ENCODE measurements at regions not wholly inside any gene's neighbourhood (a gene's known extent, or its start where the extent isn't known, plus 50 kb on each side); places are given as distances from the start of the nearest gene placed in this dataset.

DNA sequence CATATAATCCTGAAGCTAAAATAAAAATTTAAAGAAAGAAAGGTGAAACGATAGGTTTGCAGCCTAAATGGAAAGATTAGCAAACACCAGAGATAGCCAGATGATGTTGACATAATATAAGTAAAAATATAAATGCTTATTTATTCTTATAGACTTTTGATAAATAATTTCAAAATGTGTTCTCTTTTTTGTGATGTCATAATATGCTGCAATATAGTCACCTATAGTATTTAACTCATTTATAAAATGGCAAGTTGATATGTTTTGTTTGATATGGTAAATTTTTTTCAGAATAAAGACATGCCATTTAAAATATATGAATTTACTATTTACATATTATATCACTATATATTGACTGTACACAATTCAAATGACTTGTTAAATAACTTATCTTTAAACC, 813.4 kb downstream of the LRFN5 start:
- no peak for DNase-seq (ENCODE audit: low read depth)

DNA sequence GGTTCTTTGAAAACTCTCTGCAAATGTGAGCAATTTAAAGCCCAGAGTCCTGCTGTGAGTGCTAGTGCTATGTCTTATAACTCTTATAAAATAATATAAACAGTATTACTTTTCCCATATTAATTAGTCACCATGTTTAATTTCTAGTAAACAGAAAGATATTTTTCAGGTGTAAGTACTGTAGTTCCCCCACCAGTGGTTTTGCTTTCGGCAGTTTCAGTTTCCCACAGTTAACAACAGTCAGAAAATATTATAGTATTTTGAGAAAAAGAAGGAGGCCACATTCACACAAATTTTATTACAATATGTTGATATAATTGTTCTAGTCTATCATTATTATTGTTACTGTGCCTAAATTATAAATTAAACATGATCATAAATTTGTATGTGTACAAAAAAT, 800.5 kb downstream of the LRFN5 start:
- no peak for DNase-seq (ENCODE audit: low read depth)

DNA sequence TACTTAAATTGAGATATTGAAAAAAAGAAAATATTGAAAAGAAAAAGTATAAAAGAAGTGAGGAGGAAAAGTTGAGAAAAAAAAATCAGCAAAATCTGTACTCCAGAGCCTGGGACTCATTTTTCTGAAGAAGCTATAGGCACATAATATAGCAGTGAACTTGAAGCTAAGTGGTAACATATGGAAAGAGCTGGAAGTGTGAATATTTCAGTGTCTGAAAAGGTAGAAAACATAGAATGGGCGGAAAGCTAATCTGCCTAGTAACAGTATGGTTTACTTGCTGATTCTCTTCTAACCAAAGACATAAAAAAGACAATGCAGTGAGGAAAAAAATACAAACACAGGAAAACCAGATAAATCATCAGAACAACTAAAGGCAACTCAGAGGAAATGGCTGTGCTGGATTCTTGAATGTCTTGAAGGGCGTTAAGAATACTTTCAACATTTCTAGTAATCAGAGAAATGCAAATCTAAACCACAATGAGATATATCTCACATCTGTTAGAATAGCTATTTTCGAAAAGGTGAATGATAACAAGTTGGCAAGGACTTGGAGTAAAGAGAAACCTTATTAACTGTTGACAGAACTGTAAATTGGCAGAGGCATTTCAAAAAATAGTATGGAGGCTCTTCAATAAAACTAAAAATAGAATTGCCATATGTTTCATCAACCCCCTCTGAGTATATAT, 784.6 kb downstream of the LRFN5 start:
- DNase-seq (ENCODE audit: low read depth), result no peak

DNA sequence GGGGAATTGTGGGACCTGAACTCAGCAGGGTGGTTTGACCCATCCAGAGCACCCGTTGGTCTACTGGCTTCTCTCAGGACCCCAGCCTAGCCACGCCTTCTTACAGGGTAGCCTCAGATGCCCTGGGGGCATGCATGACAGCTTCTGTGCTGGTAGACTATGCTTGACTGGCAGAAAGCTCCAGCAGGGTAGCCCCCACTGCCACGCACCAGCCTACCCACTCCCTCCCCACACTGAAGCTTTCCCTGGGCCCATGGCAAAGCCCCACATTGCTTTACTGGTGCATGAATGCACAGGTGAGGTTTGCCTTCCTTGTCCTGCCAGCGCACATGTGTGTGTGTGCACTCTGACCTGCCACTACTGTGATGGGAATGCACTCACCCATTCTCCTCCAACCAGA, 772.2 kb downstream of the LRFN5 start:
- DNase-seq (ENCODE audit: low read depth), result no peak

DNA sequence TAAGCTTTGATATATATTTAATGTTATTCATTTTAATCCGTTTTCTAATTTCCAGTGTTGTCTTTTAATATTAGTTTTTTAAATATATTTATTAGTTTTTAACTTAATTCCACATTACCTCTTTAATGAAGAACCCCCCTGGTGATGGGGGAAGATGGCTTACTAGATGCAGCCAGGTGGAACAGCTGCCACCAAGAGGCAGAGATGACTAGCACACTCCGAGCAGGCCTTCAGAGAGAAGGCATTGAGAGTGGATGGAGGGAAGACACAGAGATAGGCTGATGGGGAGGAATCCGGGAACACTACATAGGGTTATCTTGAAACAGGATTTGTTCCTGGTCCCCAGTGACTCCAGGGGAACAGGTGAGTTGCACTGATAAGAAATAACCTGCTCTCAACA, 771.6 kb downstream of the LRFN5 start:
- DNase-seq (ENCODE audit: low read depth), result no peak

DNA sequence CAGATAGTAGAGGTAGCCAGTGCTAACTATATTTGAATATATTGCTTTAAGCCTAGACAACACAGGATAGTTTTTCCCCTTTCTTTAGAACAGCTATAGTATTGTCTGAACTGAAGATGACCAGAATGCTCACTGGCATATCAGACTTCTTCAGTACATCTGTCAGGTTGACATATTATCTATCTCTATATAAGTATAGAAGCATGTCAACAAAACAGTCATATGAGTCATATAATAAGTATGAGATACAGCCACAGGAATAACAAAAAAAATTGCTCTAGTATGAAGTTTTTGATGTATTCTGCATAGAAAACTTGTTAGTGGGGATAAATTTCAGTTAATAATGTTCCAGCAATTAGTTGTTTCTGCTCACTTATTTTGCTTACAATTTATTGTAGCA, 767.7 kb downstream of the LRFN5 start:
- DNase-seq (ENCODE audit: low read depth), result no peak

DNA sequence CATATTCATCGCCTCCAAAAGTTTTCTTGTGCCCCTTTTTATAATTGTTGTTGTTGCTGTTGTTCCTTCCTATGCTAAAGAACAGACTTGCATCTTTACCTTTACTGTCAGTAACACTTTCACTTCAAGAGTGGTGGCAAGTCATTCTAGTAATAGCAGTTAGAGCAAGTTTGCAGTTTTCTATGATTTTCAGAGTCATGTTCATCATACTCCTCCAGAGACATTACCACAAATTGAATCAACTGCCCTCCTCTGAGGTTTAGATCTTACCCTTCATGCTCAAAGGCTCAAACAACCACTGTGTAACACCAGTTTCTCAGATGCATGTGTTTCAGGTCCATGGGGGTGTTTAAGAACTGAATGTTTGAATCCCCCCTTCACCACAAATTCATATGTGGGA, 763.4 kb downstream of the LRFN5 start:
- DNase-seq (ENCODE audit: low read depth), result no peak

DNA sequence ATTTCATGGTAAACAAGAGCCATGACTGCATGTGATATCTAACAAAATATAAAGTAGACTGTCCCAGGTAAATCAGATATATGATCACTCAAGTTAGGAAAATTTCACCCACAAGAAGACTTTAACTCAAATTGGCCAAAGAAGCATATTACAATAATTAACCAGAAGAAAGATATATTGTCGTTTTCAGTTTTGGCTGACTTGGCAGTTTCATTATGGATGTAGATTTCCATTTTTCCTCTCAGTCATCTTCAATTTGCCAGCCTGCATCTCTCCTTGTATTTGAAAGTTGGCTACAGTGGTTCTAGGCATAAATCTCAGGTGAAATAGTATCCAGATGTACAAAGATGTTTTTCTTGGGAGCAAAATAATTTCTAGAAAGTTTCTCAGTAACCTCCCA, 761.6 kb downstream of the LRFN5 start:
- DNase-seq (ENCODE audit: low read depth), result no peak

DNA sequence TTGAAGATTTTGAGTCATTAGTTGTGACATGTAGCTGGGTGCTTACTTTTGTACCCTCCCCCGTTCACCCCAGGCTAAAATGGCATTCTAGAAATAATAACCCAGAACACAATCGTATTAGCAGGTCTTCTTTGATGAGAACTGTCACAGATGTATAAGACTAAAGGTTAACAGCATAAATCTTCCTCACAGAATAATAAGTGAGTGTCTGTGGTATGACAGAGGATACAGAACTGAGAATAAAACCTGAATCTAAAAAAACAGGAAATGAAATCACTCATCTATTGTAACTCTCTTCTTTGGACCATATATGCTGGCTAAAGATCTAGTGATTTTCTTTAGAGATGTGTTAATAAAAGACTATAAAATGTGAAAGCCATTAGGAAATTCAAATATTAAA, 746.6 kb downstream of the LRFN5 start:
- no peak for DNase-seq (ENCODE audit: low read depth)

DNA sequence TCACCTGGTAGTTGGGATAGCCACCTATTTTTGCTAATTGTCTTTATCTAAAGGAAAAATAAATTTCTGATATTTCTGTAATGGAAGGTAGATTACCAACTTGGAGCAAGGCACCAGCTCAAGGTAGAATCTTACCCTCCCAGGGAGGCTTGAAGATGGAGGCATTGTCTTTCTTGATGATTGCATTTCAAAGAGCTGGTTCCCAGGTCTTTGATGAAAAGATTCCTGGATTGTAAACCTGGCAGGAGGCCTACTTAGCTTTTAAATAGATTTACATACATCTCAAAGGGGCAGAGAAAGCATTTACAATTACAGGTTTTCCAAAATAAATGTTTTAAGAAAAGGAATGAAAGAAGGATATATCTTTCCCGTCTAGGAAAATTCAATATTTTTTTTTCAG, 729.2 kb downstream of the LRFN5 start:
- no peak for DNase-seq (ENCODE audit: low read depth)

DNA sequence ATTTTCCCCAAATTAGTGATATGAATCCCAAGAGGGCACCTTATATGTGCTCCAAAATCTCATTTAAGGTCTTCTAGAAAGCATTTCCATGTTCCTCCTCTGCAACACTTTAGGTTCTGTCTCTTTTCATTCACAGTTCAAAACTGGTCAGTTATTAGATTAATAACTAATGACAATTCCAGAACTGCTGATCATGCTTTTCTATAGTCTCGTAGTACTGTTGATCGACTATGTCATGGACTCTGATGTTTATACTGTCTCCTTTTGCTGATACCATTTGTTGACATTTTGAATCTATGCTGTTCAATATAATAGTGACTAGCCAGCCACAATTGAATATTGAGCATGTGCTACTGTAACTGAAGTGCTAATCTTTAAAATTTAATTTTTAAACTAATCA, 728.3 kb downstream of the LRFN5 start:
- no peak for DNase-seq (ENCODE audit: low read depth)

DNA sequence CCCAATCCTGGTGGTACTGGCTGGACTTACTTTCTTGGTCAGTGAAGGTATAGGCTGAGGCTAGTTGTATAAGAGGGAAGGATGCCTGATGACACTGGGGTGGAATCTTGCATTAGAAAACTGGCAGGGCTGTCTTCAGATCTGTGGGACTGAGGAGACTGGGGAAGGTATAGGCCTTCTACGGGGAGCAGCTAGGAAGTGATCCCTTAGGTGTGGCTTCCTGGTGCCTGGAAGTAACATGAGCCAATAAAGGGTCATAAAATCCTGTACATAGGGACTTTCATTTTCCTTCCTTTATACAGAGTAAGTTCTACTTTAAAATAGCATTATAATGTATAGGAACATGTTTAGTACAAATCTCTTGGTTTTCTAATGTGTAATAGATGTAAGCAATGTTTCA, 716.8 kb downstream of the LRFN5 start:
- DNase-seq (ENCODE audit: low read depth), result no peak

DNA sequence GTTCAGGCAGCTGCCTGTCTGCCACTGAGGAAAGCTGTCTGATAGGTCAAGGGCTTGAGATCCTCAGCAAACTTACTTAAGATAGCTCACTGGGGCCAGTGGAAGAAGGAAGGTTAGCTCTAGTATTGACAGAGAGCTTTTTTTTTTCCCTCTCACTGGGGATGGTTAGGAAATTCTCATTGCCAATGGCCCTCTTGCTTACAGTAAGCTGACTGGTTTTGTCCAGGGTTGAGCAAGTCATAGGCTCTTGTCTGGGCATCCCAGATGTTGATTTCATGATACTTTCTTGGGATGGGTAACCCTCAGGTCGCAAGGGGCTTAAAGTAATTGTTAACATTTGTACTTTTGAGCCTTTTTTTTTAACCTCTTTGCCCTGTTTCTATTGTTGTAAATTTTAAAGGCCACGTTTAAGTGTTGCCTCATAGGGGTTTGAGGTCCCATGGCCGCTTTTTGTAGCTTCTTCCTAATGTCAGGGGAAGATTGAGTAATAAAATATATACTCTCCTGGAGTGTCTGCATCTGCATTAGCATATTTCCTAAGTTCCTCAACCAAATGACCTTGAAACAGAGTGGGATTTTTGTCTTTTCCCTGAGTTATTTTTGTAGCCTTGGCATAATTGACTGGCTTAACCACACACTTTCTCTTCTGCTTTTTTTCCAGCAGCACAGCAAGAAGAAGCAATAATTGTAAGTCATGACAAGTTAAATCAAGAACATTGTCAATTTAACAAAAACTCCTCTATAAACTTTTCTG, 716.0 kb downstream of the LRFN5 start:
- DNase-seq (ENCODE audit: low read depth), result no peak

DNA sequence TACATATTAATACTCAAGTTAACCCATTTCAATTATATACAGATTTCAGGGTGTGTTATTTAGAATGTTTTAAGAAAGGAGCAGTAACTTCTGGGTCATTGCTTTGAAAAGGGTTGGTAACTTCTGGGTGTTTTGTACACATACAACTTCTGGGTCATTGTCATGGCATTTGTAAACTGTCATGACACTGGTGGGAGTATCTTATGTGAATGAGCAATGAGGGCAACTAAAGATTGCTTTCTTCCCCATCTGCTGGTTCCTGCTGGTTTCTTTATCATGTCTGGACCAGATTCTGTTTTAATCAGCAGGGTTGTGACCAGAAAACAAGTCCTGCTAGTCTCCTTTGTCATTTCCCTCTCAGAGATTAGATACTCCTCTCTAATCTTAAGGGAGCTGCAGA, 713.3 kb downstream of the LRFN5 start:
- DNase-seq (ENCODE audit: low read depth), result no peak

DNA sequence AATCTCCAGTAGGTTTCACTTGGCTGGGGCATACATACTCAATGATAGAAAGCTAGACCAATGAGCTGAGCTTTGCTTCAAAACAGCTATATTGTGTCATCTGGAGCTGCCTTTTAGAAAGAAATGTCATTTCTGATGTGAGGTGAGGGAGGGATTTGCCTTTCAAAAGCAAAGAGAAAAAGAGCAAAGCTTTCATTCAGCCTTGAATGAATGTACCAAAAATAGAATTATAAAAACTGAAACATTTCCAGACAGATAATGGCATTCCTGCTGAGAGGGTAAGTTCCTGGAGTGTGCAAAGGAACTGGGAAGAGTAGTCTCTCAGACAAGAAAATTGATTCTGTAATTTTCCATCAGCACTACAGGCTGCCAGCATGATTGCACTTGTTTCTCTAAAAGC, 710.0 kb downstream of the LRFN5 start:
- no peak for DNase-seq (ENCODE audit: low read depth)

DNA sequence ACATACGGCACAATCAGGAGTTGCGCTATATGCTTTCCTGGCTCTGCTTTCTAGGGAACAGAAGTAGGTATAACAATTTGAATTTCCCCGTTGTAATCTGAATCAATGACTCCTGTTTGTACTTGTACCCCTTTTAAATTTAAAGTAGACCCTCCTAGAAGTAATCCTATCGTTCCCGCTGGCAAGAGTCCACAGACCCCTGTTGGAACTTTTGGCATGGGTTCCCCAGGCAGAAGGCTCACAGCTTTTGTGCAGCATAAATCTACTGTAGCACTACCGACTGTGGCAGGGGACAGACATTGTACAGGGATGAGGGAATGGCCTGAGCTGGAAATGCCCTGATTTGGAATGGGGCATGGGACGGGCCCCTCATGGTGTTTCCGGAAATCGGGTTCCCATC, 705.2 kb downstream of the LRFN5 start:
- DNase-seq (ENCODE audit: low read depth), result no peak

DNA sequence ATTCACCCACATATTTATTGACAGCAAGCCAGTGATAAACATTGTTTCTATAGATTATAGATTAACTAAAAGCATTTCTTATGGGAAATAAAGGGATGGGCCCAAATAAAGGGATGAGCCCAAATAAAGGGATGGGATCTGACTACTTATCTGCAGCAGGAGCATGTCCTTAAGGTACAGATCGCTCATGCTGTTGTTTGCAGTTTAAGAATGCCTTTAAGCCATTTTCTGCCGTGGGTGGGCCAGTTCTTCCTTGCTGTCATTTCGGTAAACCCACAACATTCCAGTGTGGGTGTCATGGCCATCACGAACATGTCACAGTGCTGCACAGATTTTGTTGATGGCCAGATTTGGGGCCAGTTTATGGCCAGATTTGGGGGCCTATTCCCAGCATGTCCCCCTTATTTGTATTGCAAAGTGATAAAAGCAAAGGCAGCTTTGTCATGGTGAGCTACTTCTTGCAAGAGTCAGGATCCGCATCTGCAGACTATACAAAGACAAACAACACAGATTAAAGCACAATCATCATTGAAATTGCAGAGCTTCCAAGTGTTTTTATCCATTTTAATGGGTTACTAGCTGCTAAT, 700.7 kb downstream of the LRFN5 start:
- DNase-seq (ENCODE audit: low read depth), result no peak

DNA sequence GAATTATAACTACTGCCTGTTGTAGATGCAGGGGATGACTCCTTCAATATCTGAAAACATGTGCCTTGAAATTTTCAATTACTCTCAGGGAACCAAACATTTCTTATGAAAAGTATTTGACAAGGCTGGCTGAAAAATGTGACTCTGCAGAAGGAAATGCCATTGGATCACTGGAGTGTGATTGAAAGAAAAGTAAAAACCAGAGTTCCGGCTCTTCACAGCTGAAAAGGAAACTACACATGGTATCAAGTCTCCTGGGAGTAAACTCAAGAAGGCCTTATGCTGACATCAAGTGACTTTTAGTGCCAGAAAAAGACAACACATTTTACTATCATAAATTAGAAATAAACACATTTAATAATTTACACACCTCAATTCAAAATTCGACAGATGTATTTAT, 693.0 kb downstream of the LRFN5 start:
- no peak for DNase-seq (ENCODE audit: low read depth)

DNA sequence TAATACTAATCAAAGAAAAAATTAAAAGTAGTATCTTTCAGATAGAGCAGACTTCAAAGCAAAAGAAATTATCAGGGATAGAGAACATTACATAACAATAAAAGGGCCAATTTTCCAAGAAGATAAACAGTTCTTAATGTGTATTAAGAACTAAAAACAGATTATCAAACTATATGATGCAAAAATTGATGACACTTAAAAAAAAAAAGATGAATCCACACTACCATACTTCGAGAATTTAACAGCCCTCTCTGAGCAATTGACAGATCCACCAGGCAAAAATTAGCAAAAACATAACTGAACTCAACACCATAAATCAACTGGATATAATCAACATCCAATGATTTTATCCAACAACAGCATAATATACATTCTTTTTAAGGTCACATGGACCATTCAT, 686.5 kb downstream of the LRFN5 start:
- DNase-seq (ENCODE audit: low read depth), result no peak

DNA sequence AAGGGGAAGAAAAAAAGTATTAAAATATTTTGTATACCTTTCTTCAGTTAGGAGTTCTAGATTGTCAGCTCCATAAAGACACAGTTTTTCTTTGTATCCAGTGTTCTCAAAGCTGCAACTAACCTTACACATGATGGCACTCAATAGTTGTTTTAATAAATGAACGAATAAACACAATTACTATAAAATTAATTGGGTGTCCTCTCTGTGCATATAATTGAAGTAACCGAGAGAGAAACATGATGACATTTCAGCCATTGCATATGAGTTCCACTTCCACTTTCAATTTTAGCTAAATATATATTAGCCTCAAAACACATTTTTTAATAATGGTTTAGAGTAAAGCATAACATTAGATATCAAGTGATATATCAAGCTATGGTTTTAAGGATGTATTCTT, 671.2 kb downstream of the LRFN5 start:
- DNase-seq (ENCODE audit: low read depth), result no peak

DNA sequence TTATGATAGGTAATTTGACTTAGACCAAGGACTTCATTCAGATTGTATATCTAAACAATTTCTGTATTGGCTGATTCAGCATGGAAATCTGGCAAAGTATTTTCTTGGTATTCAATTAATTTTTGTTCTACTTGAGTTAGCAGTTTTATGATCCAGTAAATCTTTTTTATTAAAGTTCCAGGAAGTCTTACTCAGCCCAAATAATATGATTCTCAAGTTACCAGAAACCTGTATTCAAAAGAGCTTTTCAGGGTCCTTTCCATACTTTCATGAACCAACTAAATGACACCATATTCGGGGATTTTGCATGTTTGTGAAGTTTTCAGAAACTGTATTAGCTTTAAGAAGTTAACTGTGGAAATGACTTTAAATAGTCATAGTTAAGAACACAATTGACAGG, 662.6 kb downstream of the LRFN5 start:
- no peak for DNase-seq (ENCODE audit: low read depth)

DNA sequence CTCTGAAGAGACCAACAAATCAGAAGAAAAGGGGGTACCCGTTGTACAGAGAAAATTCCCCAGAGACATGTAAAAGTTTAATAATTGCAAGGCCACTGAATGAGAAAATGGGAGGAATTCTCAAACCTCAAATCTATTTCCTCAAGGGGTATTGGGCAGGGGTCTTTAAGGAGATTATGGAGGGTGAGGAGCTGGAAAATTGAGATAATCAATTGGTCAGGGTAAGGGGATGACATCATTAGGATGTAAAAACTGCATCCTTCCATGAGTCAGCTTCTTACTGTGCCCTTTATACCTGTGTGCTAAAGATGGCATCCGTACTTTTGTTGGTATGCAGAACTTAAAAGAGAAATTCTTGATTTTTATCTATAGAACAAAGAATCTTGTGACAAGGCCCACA, 641.5 kb downstream of the LRFN5 start:
- DNase-seq (ENCODE audit: low read depth), result no peak

DNA sequence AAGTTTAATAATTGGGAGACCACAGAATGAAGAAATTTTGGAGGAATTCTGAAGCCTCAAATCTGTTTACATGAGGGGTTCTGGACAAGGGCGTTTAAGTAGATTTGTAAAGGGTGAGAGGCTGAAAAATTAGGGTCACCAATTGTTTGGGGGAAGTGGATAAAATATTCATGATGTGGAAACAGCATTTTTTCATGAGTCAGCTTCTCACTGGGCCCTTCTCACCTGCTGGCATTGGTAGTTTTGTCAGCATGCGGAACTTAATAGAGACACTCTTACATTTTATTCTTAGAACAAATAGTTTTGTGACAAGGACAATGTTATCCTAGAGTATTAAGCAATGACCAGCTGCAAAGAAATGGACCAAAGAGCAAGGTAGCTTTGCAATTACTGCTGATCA, 634.4 kb downstream of the LRFN5 start:
- DNase-seq (ENCODE audit: low read depth), result no peak

Data from forelimb muscle (tissue), 1 donor.